ENCODE measurements at regions not wholly inside any gene's neighbourhood (a gene's known extent, or its start where the extent isn't known, plus 50 kb on each side); places are given as distances from the start of the nearest gene placed in this dataset.

- Histone ChIP-seq H3K27me3 (no peaks in the 10 kb centered on the region), H3K4me1 (peaks cover 0 to 15% (median 8%) of the 10 kb centered on the region in 4 donors), H3K9me3 (no peaks in the 10 kb centered on the region), H3K27ac (no peak overlapping the region), H3K4me3 (no peak overlapping the region), H3K36me3 (no peaks in the 10 kb centered on the region)
- TF ChIP-seq CTCF (IDR thresholded peaks at IDR 0.05), result no peak
- intact Hi-C loops (cut with DNase I), result no loop called here
- no peak for DNase-seq
- 19 to 66% methylated on average over 3 of the region's 3 CpGs for WGBS, 2 donors
These were observed 424.9 kb downstream of the FGF9 start for GRCh38 chr13:22095794-22096193.

GRCh38 chr13:22099585-22099984 is 428.7 kb downstream of the FGF9 start:
- intact Hi-C loops (cut with DNase I), result no loop called here
- H3K27me3 ChIP-seq, result no peaks in the 10 kb centered on the region
- no peak overlapping the region for H3K4me3 ChIP-seq
- H3K36me3 ChIP-seq, result no peaks in the 10 kb centered on the region
- no peak overlapping the region for H3K27ac ChIP-seq
- no peaks in the 10 kb centered on the region for H3K9me3 ChIP-seq
- H3K4me1 ChIP-seq, result no peaks in the 10 kb centered on the region
- TF ChIP-seq CTCF (IDR thresholded peaks at IDR 0.05) (no peak), POLR2A (IDR thresholded peaks at IDR 0.05) (no peak), EP300 (IDR thresholded peaks at IDR 0.05) (no peak), POLR2AphosphoS5 (IDR thresholded peaks at IDR 0.05) (no peak)
- no peak for DNase-seq

DNA sequence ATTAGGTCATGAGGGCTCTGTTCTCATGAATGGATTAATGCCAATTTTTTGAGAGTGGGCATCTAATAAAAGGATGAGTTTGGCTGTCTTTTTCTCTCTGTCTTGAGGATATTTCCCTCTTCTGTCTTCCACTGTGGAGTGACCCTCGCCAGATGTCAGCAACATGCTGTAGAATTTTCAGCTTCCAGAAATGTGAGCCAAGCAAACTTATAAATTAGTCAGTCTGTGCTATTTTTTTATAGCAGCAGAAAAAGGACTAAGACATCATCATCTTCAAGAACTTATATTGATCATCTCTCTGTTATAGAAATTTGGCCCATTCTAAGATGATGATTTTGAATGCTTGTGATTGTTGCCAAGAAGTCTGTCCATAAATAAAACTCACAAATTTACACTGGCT is 431.4 kb downstream of the FGF9 start:
- Histone ChIP-seq H3K9me3 (no peaks in the 10 kb centered on the region), H3K4me3 (no peak overlapping the region), H3K36me3 (no peaks in the 10 kb centered on the region), H3K4me1 (no peaks in the 10 kb centered on the region), H3K27ac (no peak overlapping the region), H3K27me3 (no peaks in the 10 kb centered on the region)
- TF ChIP-seq EP300 (IDR thresholded peaks at IDR 0.05), result no peak
- TF ChIP-seq POLR2A (IDR thresholded peaks at IDR 0.05), result no peak
- TF ChIP-seq POLR2AphosphoS5 (IDR thresholded peaks at IDR 0.05), result no peak
- TF ChIP-seq CTCF (IDR thresholded peaks at IDR 0.05), result no peak
- intact Hi-C loops (cut with DNase I), result no loop called here
- 79 to 85% methylated on average over 1 of the region's 1 CpG for WGBS, 2 donors
- DNase-seq, result no peak

- H3K36me3 ChIP-seq, result no peaks in the 10 kb centered on the region
- intact Hi-C loops (cut with DNase I), result no loop called here
- no peaks in the 10 kb centered on the region for H3K9me3 ChIP-seq
- WGBS, 2 donors, result 81 to 86% methylated on average over 10 of the region's 10 CpGs
- no peak overlapping the region for H3K4me3 ChIP-seq
- TF ChIP-seq POLR2A (IDR thresholded peaks at IDR 0.05), result no peak
- no peak for TF ChIP-seq POLR2AphosphoS5 (IDR thresholded peaks at IDR 0.05)
- TF ChIP-seq CTCF (IDR thresholded peaks at IDR 0.05), result no peak
- TF ChIP-seq EP300 (IDR thresholded peaks at IDR 0.05), result no peak
- H3K27me3 ChIP-seq, result no peaks in the 10 kb centered on the region
- no peaks in the 10 kb centered on the region for H3K4me1 ChIP-seq
- H3K27ac ChIP-seq, result no peak overlapping the region
- DNase-seq, result no peak
These were observed 432.5 kb downstream of the FGF9 start for GRCh38 chr13:22103046-22104027.
